T-cell (primary cell): ENCODE measurements at regions not wholly inside any gene's neighbourhood (a gene's known extent, or its start where the extent isn't known, plus 50 kb on each side); places are given as distances from the start of the nearest gene placed in this dataset.

Experiments used
- ATAC-seq, 4 experiments: fragments of 200-7000 bp in 3 of 4; fragments of 150-1000 bp in 1 of 4; cut with Tn5 transposase; replicated peaks in 1 of 4; 1 replicate in 3 of 4; 2 replicates in 1 of 4; pipeline ENCODE4 v1.10.0; 2021; ENCODE audit warnings: moderate library complexity in 3 of 4, mild to moderate bottlenecking in 2 of 4, moderate number of reproducible peaks in 1 of 4
- CTCF ChIA-PET, 2 donors: fragments of 300-600 bp; sonication (Branson Sonifier 250); formaldehyde crosslinking; loops; one replicate each; lab custom pipeline; 2022; ENCODE audit warnings: antibody characterized with exemption in 2 of 2; lab: Charles Lee
- POLR2A ChIA-PET, 2 donors: fragments of 300-600 bp; sonication (Branson Sonifier 250); formaldehyde crosslinking; loops; one replicate each; lab custom pipeline; 2022; ENCODE audit warnings: antibody characterized with exemption in 2 of 2; lab: Charles Lee
- DNase-seq, 35 experiments: peaks; one replicate each; pipeline versions ENCODE4 v3.0.0 to v3.0.0-alpha.2; 2013 to 2023
- H3K27ac ChIP-seq: one replicate; pipeline ENCODE4 v1.5.1; 2013; ENCODE audit warnings: low read length
- H3K27me3 ChIP-seq, 2 experiments: replicated peaks in 1 of 2; 1 replicate in 1 of 2; 2 replicates in 1 of 2; pipeline versions ENCODE4 v1.6.1 to v1.7.0; 2013; ENCODE audit warnings: low read length in 1 of 2, mixed read lengths in 1 of 2; ENCODE audit not compliant: control insufficient read depth in 2 of 2, insufficient read depth in 2 of 2; ENCODE audit errors: extremely low read depth in 1 of 2
- H3K36me3 ChIP-seq, 2 donors: 1 replicate in 1 of 2; 2 replicates in 1 of 2; pipeline versions ENCODE4 v1.6.1 to v1.7.0; 2013; ENCODE audit warnings: low read length in 1 of 2; ENCODE audit not compliant: control insufficient read depth in 2 of 2, insufficient read depth in 1 of 2; ENCODE audit errors: extremely low read depth in 1 of 2
- H3K4me1 ChIP-seq, 2 experiments: 1 replicate in 1 of 2; 2 replicates in 1 of 2; pipeline versions ENCODE4 v1.6.1 to v1.7.0; 2013; ENCODE audit warnings: low read length in 2 of 2, mixed read lengths in 1 of 2; ENCODE audit not compliant: insufficient read depth in 2 of 2, control insufficient read depth in 1 of 2; ENCODE audit errors: extremely low read depth in 1 of 2
- H3K4me3 ChIP-seq, 2 donors: 1 replicate in 1 of 2; 2 replicates in 1 of 2; pipeline versions ENCODE4 v1.5.1 to v1.7.0; 2013; ENCODE audit warnings: mild to moderate bottlenecking in 2 of 2, low read length in 1 of 2, moderate library complexity in 1 of 2; ENCODE audit not compliant: control insufficient read depth in 1 of 2; ENCODE audit errors: extremely low read depth in 1 of 2
- H3K9me3 ChIP-seq: 2 replicates; pipeline ENCODE4 v1.7.0; 2013
- H3K27ac Mint-ChIP-seq, 2 donors: one replicate each; pipeline ENCODE4 v1.8.0; 2020 to 2021; ENCODE audit warnings: mild to moderate bottlenecking in 2 of 2, mixed read lengths in 2 of 2
- H3K27me3 Mint-ChIP-seq, 2 donors: one replicate each; pipeline ENCODE4 v1.8.0; 2021 to 2022; ENCODE audit warnings: mixed read lengths in 2 of 2
- H3K36me3 Mint-ChIP-seq: one replicate; pipeline ENCODE4 v1.8.0; 2021; ENCODE audit warnings: mixed read lengths
- H3K4me1 Mint-ChIP-seq, 3 donors: one replicate each; pipeline ENCODE4 v1.8.0; 2020 to 2022; ENCODE audit warnings: mixed read lengths in 3 of 3, mild to moderate bottlenecking in 1 of 3
- H3K4me3 Mint-ChIP-seq, 3 donors: one replicate each; pipeline ENCODE4 v1.8.0; 2020 to 2022; ENCODE audit warnings: mild to moderate bottlenecking in 3 of 3, mixed read lengths in 3 of 3, moderate library complexity in 3 of 3
- H3K9me3 Mint-ChIP-seq, 3 donors: one replicate each; pipeline ENCODE4 v1.8.0; 2020 to 2022; ENCODE audit warnings: mixed read lengths in 3 of 3
- WGBS: methylation state at CpG from one replicate; pipeline ENCODE4 v1.1.5; 2013; ENCODE audit warnings: missing lambda C conversion rate; ENCODE audit not compliant: insufficient coverage; 5-methylcytosine and 5-hydroxymethylcytosine counted together

GRCh38 chr6:114955363-114955762, 612.5 kb upstream of the HS3ST5 start:
- POLR2A ChIA-PET, result no interaction called here
- Histone ChIP-seq H3K27ac (no peak overlapping the region), H3K36me3 (no peaks in the 10 kb centered on the region), H3K27me3 (no peaks in the 10 kb centered on the region), H3K9me3 (no peaks in the 10 kb centered on the region), H3K4me1 (no peaks in the 10 kb centered on the region), H3K4me3 (no peak overlapping the region)
- DNase-seq (no peak), ATAC-seq (no peak)
- CTCF ChIA-PET, result no interaction called here
- Mint-ChIP-seq H3K4me3 (no peak overlapping the region), H3K9me3 (peaks cover 5 to 14% (median 9%) of the 10 kb centered on the region in 3 donors), H3K27ac (no peak overlapping the region), H3K36me3 (no peaks in the 10 kb centered on the region), H3K4me1 (no peaks in the 10 kb centered on the region), H3K27me3 (no peaks in the 10 kb centered on the region)
- no CpG with 5 or more reads among the region's 1 CpG for WGBS

- Mint-ChIP-seq H3K27ac (no peak overlapping the region), H3K4me3 (no peak overlapping the region), H3K9me3 (peaks cover 3 to 12% (median 7%) of the 10 kb centered on the region in 3 donors), H3K4me1 (no peaks in the 10 kb centered on the region), H3K27me3 (no peaks in the 10 kb centered on the region), H3K36me3 (no peaks in the 10 kb centered on the region)
- H3K4me1 ChIP-seq, result no peaks in the 10 kb centered on the region
- WGBS, result no CpG with 5 or more reads among the region's 3 CpGs
- DNase-seq (no peak), ATAC-seq (no peak)
- H3K27ac ChIP-seq, result no peak overlapping the region
- no peak overlapping the region for H3K4me3 ChIP-seq
- H3K9me3 ChIP-seq, result no peaks in the 10 kb centered on the region
- H3K36me3 ChIP-seq, result no peaks in the 10 kb centered on the region
- CTCF ChIA-PET, result interaction anchor here in 1 of 2 donors (0.5 kb wide), 1 partner anchor 10 kb away, joined by 3 read pairs; no protein-coding TSS in a partner anchor
- H3K27me3 ChIP-seq, result no peaks in the 10 kb centered on the region
- POLR2A ChIA-PET, result no interaction called here
These were observed 609.4 kb upstream of the HS3ST5 start for GRCh38 chr6:114952229-114952628.

- H3K4me1 Mint-ChIP-seq, result no peaks in the 10 kb centered on the region
- no peak overlapping the region for H3K27ac Mint-ChIP-seq
- POLR2A ChIA-PET, result no interaction called here
- no peaks in the 10 kb centered on the region for H3K27me3 Mint-ChIP-seq
- Histone ChIP-seq H3K9me3 (no peaks in the 10 kb centered on the region), H3K27ac (no peak overlapping the region), H3K4me1 (no peaks in the 10 kb centered on the region), H3K27me3 (no peaks in the 10 kb centered on the region), H3K36me3 (no peaks in the 10 kb centered on the region), H3K4me3 (no peak overlapping the region)
- WGBS, result 71% methylated on average over 2 of the region's 5 CpGs
- H3K9me3 Mint-ChIP-seq, result peaks cover 5 to 21% (median 21%) of the 10 kb centered on the region in 3 donors
- DNase-seq, result no peak
- no peaks in the 10 kb centered on the region for H3K36me3 Mint-ChIP-seq
- no peak overlapping the region for H3K4me3 Mint-ChIP-seq
- ATAC-seq, result no peak
- CTCF ChIA-PET, result interaction anchor here in 1 of 2 donors (0.5 kb wide), 1 partner anchor 18 kb away, joined by 3 read pairs; no protein-coding TSS in a partner anchor
These were observed 602.6 kb upstream of the HS3ST5 start for GRCh38 chr6:114945392-114945791.

GRCh38 chr6:114941078-114941477, 598.3 kb upstream of the HS3ST5 start:
- DNase-seq, result no peak
- H3K9me3 ChIP-seq, result no peaks in the 10 kb centered on the region
- H3K4me1 ChIP-seq, result no peaks in the 10 kb centered on the region
- Mint-ChIP-seq H3K4me3 (no peak overlapping the region), H3K4me1 (no peaks in the 10 kb centered on the region), H3K27me3 (no peaks in the 10 kb centered on the region), H3K27ac (no peak overlapping the region), H3K9me3 (peaks cover 0 to 16% (median 14%) of the 10 kb centered on the region in 3 donors), H3K36me3 (no peaks in the 10 kb centered on the region)
- H3K4me3 ChIP-seq, result no peak overlapping the region
- no peak overlapping the region for H3K27ac ChIP-seq
- H3K36me3 ChIP-seq, result no peaks in the 10 kb centered on the region
- ChIA-PET POLR2A (no interaction called here), CTCF (no interaction called here)
- no peaks in the 10 kb centered on the region for H3K27me3 ChIP-seq
- no peak for ATAC-seq

- no peaks in the 10 kb centered on the region for H3K27me3 ChIP-seq
- ChIA-PET CTCF (no interaction called here), POLR2A (no interaction called here)
- H3K27ac Mint-ChIP-seq, result no peak overlapping the region
- no peak overlapping the region for H3K4me3 ChIP-seq
- WGBS, result no CpG with 5 or more reads among the region's 1 CpG
- no peaks in the 10 kb centered on the region for H3K9me3 ChIP-seq
- H3K27ac ChIP-seq, result no peak overlapping the region
- no peaks in the 10 kb centered on the region for H3K4me1 Mint-ChIP-seq
- H3K4me1 ChIP-seq, result no peaks in the 10 kb centered on the region
- H3K9me3 Mint-ChIP-seq, result peaks cover 0 to 19% (median 16%) of the 10 kb centered on the region in 3 donors
- DNase-seq, result no peak
- H3K36me3 ChIP-seq, result no peaks in the 10 kb centered on the region
- H3K36me3 Mint-ChIP-seq, result no peaks in the 10 kb centered on the region
- H3K27me3 Mint-ChIP-seq, result no peaks in the 10 kb centered on the region
- no peak for ATAC-seq
- H3K4me3 Mint-ChIP-seq, result no peak overlapping the region
These were observed 597.4 kb upstream of the HS3ST5 start for GRCh38 chr6:114940181-114940580.

GRCh38 chr6:114939630-114940029, 596.8 kb upstream of the HS3ST5 start:
- H3K27me3 Mint-ChIP-seq, result no peaks in the 10 kb centered on the region
- 67% methylated on average over 1 of the region's 2 CpGs for whole genome bisulfite sequencing
- ChIA-PET POLR2A (no interaction called here), CTCF (no interaction called here)
- Histone ChIP-seq H3K27me3 (no peaks in the 10 kb centered on the region), H3K36me3 (no peaks in the 10 kb centered on the region), H3K4me3 (no peak overlapping the region), H3K9me3 (no peaks in the 10 kb centered on the region), H3K4me1 (no peaks in the 10 kb centered on the region), H3K27ac (no peak overlapping the region)
- H3K9me3 Mint-ChIP-seq, result peaks cover 0 to 19% (median 13%) of the 10 kb centered on the region in 3 donors
- H3K27ac Mint-ChIP-seq, result no peak overlapping the region
- DNase-seq (no peak), ATAC-seq (no peak)
- no peaks in the 10 kb centered on the region for H3K36me3 Mint-ChIP-seq
- no peaks in the 10 kb centered on the region for H3K4me1 Mint-ChIP-seq
- H3K4me3 Mint-ChIP-seq, result no peak overlapping the region

GRCh38 chr6:114936080-114936479, 593.3 kb upstream of the HS3ST5 start:
- H3K27me3 Mint-ChIP-seq, result no peaks in the 10 kb centered on the region
- H3K27me3 ChIP-seq, result no peaks in the 10 kb centered on the region
- H3K27ac Mint-ChIP-seq, result no peak overlapping the region
- ChIA-PET CTCF (no interaction called here), POLR2A (no interaction called here)
- H3K4me1 ChIP-seq, result no peaks in the 10 kb centered on the region
- peaks cover 7 to 24% (median 9%) of the 10 kb centered on the region in 3 donors for H3K9me3 Mint-ChIP-seq
- no peaks in the 10 kb centered on the region for H3K4me1 Mint-ChIP-seq
- H3K4me3 Mint-ChIP-seq, result no peak overlapping the region
- ATAC-seq, result no peak
- DNase-seq, result no peak
- H3K36me3 ChIP-seq, result no peaks in the 10 kb centered on the region
- no peaks in the 10 kb centered on the region for H3K9me3 ChIP-seq
- H3K27ac ChIP-seq, result no peak overlapping the region
- H3K36me3 Mint-ChIP-seq, result no peaks in the 10 kb centered on the region
- no peak overlapping the region for H3K4me3 ChIP-seq
- WGBS, result no CpG with 5 or more reads among the region's 1 CpG
